ENCODE measurements at regions not wholly inside any gene's neighbourhood (a gene's known extent, or its start where the extent isn't known, plus 50 kb on each side); places are given as distances from the start of the nearest gene placed in this dataset.

GRCh38 chr14:96706893-96707292, 90.3 kb upstream of the VRK1 start:
- no peak for TF ChIP-seq CTCF (IDR thresholded peaks at IDR 0.05; ENCODE audit: low read depth, low read length, poor library complexity, severe bottlenecking)
- TF ChIP-seq EZH2phosphoT487 (IDR thresholded peaks at IDR 0.05; ENCODE audit: borderline replicate concordance, low read length) = no peak
